Liver (tissue), 7 donors: ENCODE measurements at regions not wholly inside any gene's neighbourhood (a gene's known extent, or its start where the extent isn't known, plus 50 kb on each side); places are given as distances from the start of the nearest gene placed in this dataset.

ENCODE experiments used
- DNase-seq: peaks from one replicate; pipeline ENCODE4 v3.0.0-alpha.2; 2017; ENCODE audit warnings: low spot score
- H3K27ac ChIP-seq, 2 donors: one replicate each; pipeline ENCODE4 v1.7.0; 2013; ENCODE audit warnings: inconsistent platforms in 2 of 2, low read length in 2 of 2, control low read depth in 1 of 2, low read depth in 1 of 2, mild to moderate bottlenecking in 1 of 2
- H3K27me3 ChIP-seq, 4 donors: one replicate each; pipeline versions ENCODE4 v1.6.1 to v1.7.0; 2013; ENCODE audit warnings: low read length in 3 of 4, inconsistent platforms in 1 of 4, mild to moderate bottlenecking in 1 of 4, moderate library complexity in 1 of 4; ENCODE audit not compliant: control insufficient read depth in 4 of 4, insufficient read depth in 4 of 4
- H3K36me3 ChIP-seq, 4 donors: one replicate each; pipeline versions ENCODE4 v1.6.1 to v1.7.0; 2013; ENCODE audit warnings: low read length in 3 of 4, mild to moderate bottlenecking in 3 of 4, low read depth in 1 of 4, moderate library complexity in 1 of 4; ENCODE audit not compliant: control insufficient read depth in 4 of 4, insufficient read depth in 3 of 4
- H3K4me1 ChIP-seq, 4 donors: one replicate each; pipeline versions ENCODE4 v1.6.1 to v1.7.0; 2013; ENCODE audit warnings: low read length in 3 of 4, mild to moderate bottlenecking in 3 of 4, moderate library complexity in 1 of 4; ENCODE audit not compliant: control insufficient read depth in 4 of 4, insufficient read depth in 4 of 4
- H3K4me3 ChIP-seq, 3 donors: one replicate each; pipeline versions ENCODE4 v1.6.1 to v1.7.0; 2013; ENCODE audit warnings: low read length in 3 of 3, control low read depth in 1 of 3, low read depth in 1 of 3, mild to moderate bottlenecking in 1 of 3
- H3K9ac ChIP-seq, 2 donors: one replicate each; pipeline ENCODE4 v1.7.0; 2013; ENCODE audit warnings: low read length in 2 of 2, mild to moderate bottlenecking in 2 of 2, moderate library complexity in 2 of 2, control low read depth in 1 of 2, low read depth in 1 of 2
- H3K9me3 ChIP-seq, 4 donors: one replicate each; pipeline versions ENCODE4 v1.6.1 to v1.7.0; 2013; ENCODE audit warnings: low read length in 3 of 4; ENCODE audit not compliant: control insufficient read depth in 4 of 4
- ATF3 ChIP-seq: IDR thresholded peaks from 2 replicates; pipeline ENCODE4 v1.6.1; 2016; ENCODE audit warnings: antibody characterized with exemption
- FOXA1 ChIP-seq: IDR thresholded peaks from 2 replicates; pipeline ENCODE4 v1.6.1; 2016; ENCODE audit warnings: antibody characterized with exemption
- FOXA2 ChIP-seq: IDR thresholded peaks from 2 replicates; pipeline ENCODE4 v1.6.1; 2016; ENCODE audit warnings: antibody characterized with exemption
- GABPA ChIP-seq, 2 donors: IDR thresholded peaks in 1 of 2; conservative IDR thresholded peaks in 1 of 2; 2 replicates each; pipeline ENCODE4 v1.6.1; 2016; ENCODE audit warnings: antibody characterized with exemption in 2 of 2, mild to moderate bottlenecking in 1 of 2, moderate library complexity in 1 of 2
- JUND ChIP-seq, 2 donors: IDR thresholded peaks; 2 replicates each; pipeline ENCODE4 v1.6.1; 2016; ENCODE audit warnings: antibody characterized with exemption in 2 of 2
- MAX ChIP-seq: IDR thresholded peaks from 2 replicates; pipeline ENCODE4 v1.6.1; 2016; ENCODE audit warnings: antibody characterized with exemption
- NR2F2 ChIP-seq: IDR thresholded peaks from 2 replicates; pipeline ENCODE4 v1.6.1; 2016; ENCODE audit warnings: antibody characterized with exemption
- REST ChIP-seq: IDR thresholded peaks from 2 replicates; pipeline ENCODE4 v1.6.1; 2016; ENCODE audit warnings: antibody characterized with exemption, mild to moderate bottlenecking
- RXRA ChIP-seq, 2 donors: IDR thresholded peaks; 2 replicates each; pipeline ENCODE4 v1.6.1; 2017 to 2018; ENCODE audit warnings: antibody characterized with exemption in 2 of 2, mild to moderate bottlenecking in 1 of 2
- TAF1 ChIP-seq: conservative IDR thresholded peaks from 2 replicates; pipeline ENCODE4 v1.6.1; 2016; ENCODE audit warnings: antibody characterized with exemption, mild to moderate bottlenecking
- YY1 ChIP-seq: IDR thresholded peaks from 2 replicates; pipeline ENCODE4 v1.6.1; 2016; ENCODE audit warnings: antibody characterized with exemption, mild to moderate bottlenecking
- ZBTB33 ChIP-seq: IDR thresholded peaks from 2 replicates; pipeline ENCODE4 v1.6.1; 2016; ENCODE audit warnings: antibody characterized with exemption
- WGBS: extraction: QIAGEN DNeasy Blood & Tissue Kit; methylation state at CpG from one replicate; pipeline ENCODE4 v1.1.7; 2013; 5-methylcytosine and 5-hydroxymethylcytosine counted together
- donor health status: healthy.
- donor health status: healthy.
- donor health status: healthy.
- donor health status: healthy.

GRCh38 chr11:19633276-19633675 is 79.4 kb upstream of the NAV2 start:
- Histone ChIP-seq H3K36me3 (no peaks in the 10 kb centered on the region), H3K9ac (no peak overlapping the region), H3K4me3 (no peak overlapping the region), H3K27ac (no peak overlapping the region), H3K27me3 (no peaks in the 10 kb centered on the region), H3K9me3 (peaks cover 0 to 12% (median 2%) of the 10 kb centered on the region in 4 donors), H3K4me1 (no peaks in the 10 kb centered on the region)
- WGBS, result 98% methylated on average over 7 of the region's 7 CpGs
- TF ChIP-seq ATF3 (no peak), YY1 (no peak)
- DNase-seq, result no peak

- Histone ChIP-seq H3K9ac (no peak overlapping the region), H3K4me1 (no peaks in the 10 kb centered on the region), H3K9me3 (peaks cover 0 to 12% (median 2%) of the 10 kb centered on the region in 4 donors), H3K36me3 (no peaks in the 10 kb centered on the region), H3K27ac (no peak overlapping the region), H3K27me3 (no peaks in the 10 kb centered on the region), H3K4me3 (no peak overlapping the region)
- 70% methylated on average over 3 of the region's 3 CpGs for WGBS
- no peak for DNase-seq
- TF ChIP-seq NR2F2 (no peak), RXRA (IDR thresholded peaks at IDR 0.05) (no peak), YY1 (no peak), ZBTB33 (no peak), TAF1 (no peak), GABPA (IDR thresholded peaks at IDR 0.05 in 1 of 2, conservative IDR thresholded peaks at IDR 0.05 in 1 of 2) (no peak), MAX (no peak), JUND (IDR thresholded peaks at IDR 0.05) (no peak), FOXA1 (no peak), REST (no peak), FOXA2 (no peak)
These were observed 80.2 kb upstream of the NAV2 start for GRCh38 chr11:19632499-19632834.
